GM19452 (cell line): ENCODE measurements at regions not wholly inside any gene's neighbourhood (a gene's known extent, or its start where the extent isn't known, plus 50 kb on each side); places are given as distances from the start of the nearest gene placed in this dataset.

Source experiments
- ATAC-seq: cut with Tn5 transposase; IDR thresholded peaks from one replicate; pipeline ENCODE4 v1.9.1; 2021; ENCODE audit not compliant: unreplicated experiment

DNA sequence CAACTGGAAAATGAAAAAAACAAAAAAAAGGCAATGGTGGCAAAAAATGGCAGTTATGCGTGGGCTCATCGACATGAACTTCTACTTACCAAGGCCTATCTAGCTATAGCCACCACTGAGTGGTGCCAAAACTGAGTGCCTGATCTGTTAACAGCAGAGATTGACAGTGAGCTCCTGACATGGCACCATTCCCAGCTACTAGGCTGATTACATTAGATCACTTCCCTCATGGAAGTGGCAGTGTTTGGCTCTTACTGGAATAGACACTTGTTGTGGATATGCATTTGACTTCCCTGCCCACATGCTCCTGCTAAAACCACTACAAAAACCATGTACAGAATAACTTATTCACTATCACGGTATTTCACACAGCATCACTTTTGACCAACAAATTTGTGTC is 216.1 kb upstream of the SGK1 start:
- ATAC-seq, result no peak

GRCh38 chr6:134532694-134533624 is 215.0 kb upstream of the SGK1 start:
- no peak for ATAC-seq

DNA sequence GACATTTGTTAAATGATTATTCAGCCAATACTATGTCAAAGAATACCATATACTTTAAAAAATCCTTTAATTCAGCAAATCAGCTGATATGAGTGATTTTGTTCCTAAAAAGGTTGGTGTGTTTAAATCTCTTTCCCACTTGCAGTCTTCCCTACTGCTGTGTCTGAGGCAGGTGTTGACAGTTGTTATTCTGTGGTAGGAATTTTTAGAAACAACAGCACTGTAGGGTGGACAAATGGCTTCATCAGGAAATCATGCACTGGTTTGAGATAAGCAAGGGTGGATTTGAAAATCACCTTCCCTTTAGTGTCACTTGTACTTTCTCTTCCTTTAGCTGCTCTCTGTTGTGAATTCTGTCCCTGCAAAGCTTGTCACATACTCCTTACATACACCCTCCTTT is 213.7 kb upstream of the SGK1 start:
- no peak for ATAC-seq

DNA sequence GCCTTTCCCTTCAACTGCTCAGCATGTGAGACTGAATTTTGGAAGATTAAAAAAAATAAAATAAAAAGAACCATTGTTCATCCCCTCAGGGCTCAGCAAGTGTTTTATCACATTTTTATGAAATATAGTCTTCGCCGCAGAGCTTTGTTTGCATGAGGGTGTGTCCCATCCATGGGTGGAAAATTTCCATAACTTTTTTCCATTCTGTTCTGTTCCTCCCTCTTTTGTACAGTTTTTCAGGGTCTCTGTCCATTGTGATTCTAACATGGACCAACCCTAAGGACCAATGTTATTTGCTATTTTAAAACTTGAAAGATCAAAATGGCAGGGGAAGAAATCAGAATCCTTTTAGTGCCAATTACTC is 213.3 kb upstream of the SGK1 start:
- no peak for ATAC-seq

DNA sequence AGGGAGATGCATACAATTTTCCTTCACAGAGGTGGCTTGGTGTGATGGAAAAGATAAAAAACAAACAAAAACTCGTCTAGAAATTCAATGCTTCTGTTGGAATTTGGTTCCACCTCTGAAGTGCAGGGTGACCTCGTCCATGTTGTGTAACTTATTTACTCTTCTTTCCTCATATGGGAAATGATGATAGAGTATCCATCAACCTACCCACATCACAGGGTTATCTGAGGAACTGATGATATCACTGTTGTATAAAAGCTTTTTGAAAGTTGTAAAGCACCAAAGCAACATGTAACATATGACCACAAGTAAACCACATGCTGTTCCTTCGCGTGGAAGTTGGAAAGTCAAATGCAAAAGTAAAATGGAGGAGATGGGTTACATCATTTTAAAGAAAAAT is 212.0 kb upstream of the SGK1 start:
- no peak for ATAC-seq

GRCh38 chr6:134529305-134529704 is 211.4 kb upstream of the SGK1 start:
- ATAC-seq, result no peak

- ATAC-seq, result no peak
These were observed 209.3 kb upstream of the SGK1 start for GRCh38 chr6:134527108-134527787.

- ATAC-seq, result no peak
These were observed 207.4 kb upstream of the SGK1 start for GRCh38 chr6:134525190-134525868.

GRCh38 chr6:134523903-134524650 is 206.2 kb upstream of the SGK1 start:
- ATAC-seq, result no peak

- ATAC-seq, result no peak
These were observed 205.1 kb upstream of the SGK1 start for GRCh38 chr6:134523051-134523450.

- ATAC-seq, result no peak
These were observed 203.2 kb upstream of the SGK1 start for GRCh38 chr6:134521116-134521501.

DNA sequence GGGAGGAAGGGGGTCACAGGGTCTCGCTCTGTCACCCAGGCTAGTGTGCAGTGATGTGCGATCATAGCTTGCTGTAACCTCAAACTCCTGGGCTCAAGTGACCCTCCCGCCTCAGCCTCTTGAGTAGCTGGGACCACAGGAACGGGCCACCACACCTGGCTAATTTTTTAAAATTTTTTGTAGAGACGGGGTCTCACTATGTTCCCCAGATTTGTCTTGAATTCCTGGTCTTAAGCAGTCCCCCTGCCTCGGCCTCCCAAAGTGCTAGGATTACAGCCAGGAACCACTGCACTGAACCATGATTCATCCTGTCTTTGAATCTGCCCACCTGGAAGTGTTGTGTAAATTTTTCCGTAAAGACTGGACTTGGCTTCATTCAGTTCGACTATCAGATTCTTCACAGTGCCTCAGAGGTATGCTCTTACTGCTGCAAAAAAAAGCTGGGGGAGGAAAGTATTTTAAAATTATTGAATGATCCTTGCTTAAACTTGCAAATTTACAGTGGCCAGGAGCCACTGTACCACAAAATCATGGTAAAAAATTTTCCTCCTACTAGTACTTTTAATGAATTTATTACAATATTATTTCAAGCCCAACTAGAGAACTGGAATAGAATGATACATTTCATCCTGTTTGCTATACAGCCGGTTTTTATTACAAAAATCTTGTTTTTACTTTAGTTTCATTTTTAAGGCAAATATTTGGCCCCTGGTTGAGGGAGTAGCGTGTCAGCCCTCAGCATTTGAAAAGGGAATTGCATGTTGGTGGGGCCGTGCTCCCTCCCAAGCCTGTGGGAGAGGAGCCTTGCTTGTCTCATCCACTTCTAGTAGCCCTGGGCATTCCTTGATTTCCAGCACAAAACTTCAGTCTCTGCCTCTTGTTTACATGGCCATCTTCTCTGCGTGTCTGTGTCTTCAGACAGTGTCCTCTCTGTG is 202.5 kb upstream of the SGK1 start:
- no peak for ATAC-seq

DNA sequence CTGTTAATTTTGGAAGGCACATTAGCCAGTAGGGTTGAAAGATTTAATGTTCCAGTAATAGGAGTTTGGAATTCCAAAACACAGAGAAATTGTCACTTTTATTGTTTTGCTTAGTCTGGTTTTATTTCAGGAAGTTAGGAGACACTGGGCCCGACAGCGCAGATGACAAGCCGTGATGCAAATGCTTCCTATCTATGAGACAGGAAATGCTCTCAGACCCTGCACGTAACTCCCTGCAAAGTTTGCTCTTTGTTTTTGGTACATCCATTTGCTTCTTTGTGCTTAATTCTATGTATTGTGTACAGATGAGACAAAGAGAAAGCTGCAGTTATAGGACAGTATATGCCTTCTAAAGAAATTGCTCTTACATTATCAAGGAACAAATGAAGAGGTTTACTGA is 201.6 kb upstream of the SGK1 start:
- no peak for ATAC-seq

DNA sequence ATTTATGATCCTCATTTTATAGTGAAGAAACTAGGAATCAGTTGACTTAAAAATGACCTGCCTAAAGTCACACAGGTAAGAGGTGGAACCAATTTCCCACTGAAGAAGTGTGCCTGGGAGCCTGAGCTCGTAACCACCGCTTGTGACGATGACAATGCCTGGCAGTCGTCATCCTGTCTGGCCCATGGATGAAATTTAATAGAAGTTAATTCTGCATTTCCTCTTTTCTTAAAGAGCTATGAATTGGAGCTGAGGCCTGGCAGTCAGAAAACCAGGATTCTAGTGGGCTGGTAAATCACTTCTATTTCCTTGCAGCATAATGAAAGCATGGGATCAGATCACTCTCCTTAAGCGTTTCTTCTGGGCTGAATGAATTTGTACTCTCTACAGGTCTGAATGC is 200.0 kb upstream of the SGK1 start:
- ATAC-seq, result no peak

- no peak for ATAC-seq
These were observed 199.3 kb upstream of the SGK1 start for GRCh38 chr6:134517145-134517658.

GRCh38 chr6:134516582-134516981 is 198.7 kb upstream of the SGK1 start:
- ATAC-seq, result no peak

DNA sequence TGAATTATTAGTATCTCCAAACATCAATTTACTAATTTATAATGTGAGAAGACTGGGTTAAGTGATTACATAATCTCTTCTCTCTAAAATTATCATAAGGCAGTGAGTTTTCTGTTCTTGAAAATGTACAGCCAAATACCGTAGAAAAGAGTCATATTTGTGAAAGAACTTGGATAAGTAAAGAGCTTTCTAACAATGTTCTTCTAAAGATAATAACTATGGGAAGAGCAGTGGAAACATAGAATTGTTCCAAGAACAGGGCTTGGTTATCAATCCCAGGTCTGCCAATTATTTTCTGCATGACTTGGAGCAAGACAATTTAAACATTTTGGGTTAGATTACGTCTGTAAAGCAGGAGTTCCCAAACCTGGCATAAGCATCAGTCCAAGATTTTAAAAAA is 198.1 kb upstream of the SGK1 start:
- ATAC-seq, result no peak

DNA sequence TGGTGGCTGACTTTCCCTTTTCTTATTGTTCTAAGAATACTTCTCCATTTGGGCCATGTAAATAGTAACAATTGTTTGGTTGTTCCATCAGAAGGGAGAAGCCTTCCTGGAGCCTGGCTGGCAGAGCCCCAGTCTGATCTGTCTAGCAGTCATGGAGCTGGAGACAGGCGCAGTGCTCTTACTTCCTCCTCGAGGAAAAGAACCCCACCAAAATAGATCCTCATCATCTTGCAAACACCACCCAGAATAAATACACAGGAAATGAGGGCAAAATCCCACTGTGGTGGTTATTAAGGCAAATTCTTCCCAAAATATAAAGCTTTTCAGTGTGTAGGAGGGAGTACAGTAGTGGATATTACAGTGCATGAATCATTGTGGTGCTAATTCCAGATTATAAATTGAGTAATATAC is 195.1 kb upstream of the SGK1 start:
- no peak for ATAC-seq

DNA sequence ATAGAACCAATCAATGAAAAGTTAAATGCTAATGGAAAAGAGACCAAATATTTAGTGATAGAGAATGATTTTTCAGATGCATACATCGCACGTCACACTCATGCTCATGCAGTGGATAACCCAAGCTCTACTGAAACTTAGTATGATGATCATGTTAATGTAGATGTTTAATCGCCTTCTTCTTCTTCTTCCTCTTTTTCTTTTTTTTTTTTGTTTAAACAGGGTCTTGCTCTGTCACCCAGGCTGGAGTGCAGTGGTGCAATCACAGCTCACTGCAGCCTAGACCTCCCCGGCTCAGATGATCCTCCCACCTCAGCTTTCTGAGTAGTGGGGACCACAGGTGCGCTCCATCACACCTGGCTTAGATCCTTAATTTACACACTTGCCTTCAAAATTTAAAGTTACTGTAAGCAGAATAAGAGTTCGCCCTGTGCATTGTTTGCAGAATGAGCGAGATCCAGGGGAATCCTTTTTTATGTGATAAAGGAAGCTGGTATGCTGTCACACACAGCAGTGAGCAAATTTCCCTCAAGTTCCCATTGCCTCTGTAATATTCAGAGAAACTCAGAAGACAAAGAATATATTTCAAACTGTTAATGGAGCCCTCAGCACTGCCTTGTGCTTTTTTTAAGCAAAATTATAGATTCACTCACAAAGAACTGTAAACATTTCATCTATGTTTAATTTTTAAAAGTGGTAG is 194.2 kb upstream of the SGK1 start:
- ATAC-seq, result no peak
